Uterus (tissue), 3 donors: ENCODE measurements at regions not wholly inside any gene's neighbourhood (a gene's known extent, or its start where the extent isn't known, plus 50 kb on each side); places are given as distances from the start of the nearest gene placed in this dataset.
"Not testable (repeated sequence)": the region's sequence is repeated elsewhere in the genome, so short reads cannot be mapped to it uniquely, and the experiment has no call there.

Source experiments
- DNase-seq, 2 donors: peaks; one replicate each; pipeline ENCODE4 v3.0.0-alpha.2; 2019 to 2020
- H3K27ac ChIP-seq, 2 donors: fragments of 200-600 bp; sonication (generic); 1 replicate in 1 of 2; 2 replicates in 1 of 2; pipeline ENCODE4 v1.5.1; 2016 to 2018
- H3K27me3 ChIP-seq, 2 donors: fragments of 200-600 bp; sonication (generic); one replicate each; pipeline ENCODE4 v1.5.1; 2018 to 2019; ENCODE audit warnings: control low read depth in 1 of 2
- H3K36me3 ChIP-seq, 2 donors: fragments of 200-600 bp; sonication (generic); one replicate each; pipeline ENCODE4 v1.5.1; 2019; ENCODE audit warnings: control low read depth in 1 of 2
- H3K4me1 ChIP-seq, 2 donors: fragments of 200-600 bp; sonication (generic); one replicate each; pipeline ENCODE4 v1.5.1; 2018 to 2019; ENCODE audit warnings: control low read depth in 1 of 2
- H3K4me3 ChIP-seq, 2 donors: fragments of 200-600 bp; sonication (generic); 1 replicate in 1 of 2; 2 replicates in 1 of 2; pipeline ENCODE4 v1.5.1; 2018 to 2019; ENCODE audit warnings: mild to moderate bottlenecking in 1 of 2
- H3K9me3 ChIP-seq, 2 donors: fragments of 200-600 bp; sonication (generic); one replicate each; pipeline ENCODE4 v1.5.1; 2019; ENCODE audit warnings: control low read depth in 1 of 2
- POLR2A ChIP-seq, 2 donors: fragments of 450-650 bp; IDR thresholded peaks; one replicate each; pipeline ENCODE4 v1.6.1; 2016; ENCODE audit warnings: antibody characterized with exemption in 2 of 2, mild to moderate bottlenecking in 1 of 2, moderate library complexity in 1 of 2
- intact Hi-C: fragments of 100-400 bp; cut with DNase I; formaldehyde crosslinking; loops from one replicate; pipeline ENCODE4 v1.15.1; 2023; ENCODE audit warnings: low total_unique reads
- TF ChIP-seq, protein P1 (sequence below), 4 experiments: fragments of 200-600 bp in 2 of 4; fragments of 450-650 bp in 2 of 4; sonication (generic) in 2 of 4; IDR thresholded peaks; one replicate each; pipeline ENCODE4 v1.5.1; 2016 to 2019; ENCODE audit warnings: antibody characterized with exemption in 4 of 4, mild to moderate bottlenecking in 2 of 4, moderate library complexity in 1 of 4
- donor health status: DM: yes; HTN: yes; CAD: no.

DNA sequence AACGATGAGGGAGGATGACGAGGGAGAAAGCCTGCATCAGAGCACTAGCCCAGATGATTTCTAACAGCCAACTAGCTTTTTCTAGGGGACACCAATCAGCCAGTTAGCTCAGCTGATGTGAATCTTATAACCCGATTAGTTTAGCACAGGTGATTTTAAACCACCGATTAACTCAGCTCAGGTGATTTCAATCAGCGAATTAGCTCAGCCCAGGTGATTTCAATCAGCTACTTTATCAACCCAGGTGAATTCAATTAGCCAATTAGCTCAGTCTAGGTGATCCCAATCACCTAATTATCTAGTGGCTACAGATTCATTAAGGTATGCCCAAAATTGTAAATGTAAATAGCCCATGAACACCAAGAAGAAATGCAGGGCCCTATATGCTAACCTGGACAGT is 146.9 kb downstream of the ZNF486 start:
- intact Hi-C loops: no loop called here
- Histone ChIP-seq H3K4me1 (no peaks in the 10 kb centered on the region), H3K9me3 (no peaks in the 10 kb centered on the region), H3K36me3 (no peaks in the 10 kb centered on the region), H3K27ac (no peak overlapping the region), H3K27me3 (no peaks in the 10 kb centered on the region), H3K4me3 (no peak overlapping the region)
- no peak for DNase-seq
- TF ChIP-seq, protein P1, sequence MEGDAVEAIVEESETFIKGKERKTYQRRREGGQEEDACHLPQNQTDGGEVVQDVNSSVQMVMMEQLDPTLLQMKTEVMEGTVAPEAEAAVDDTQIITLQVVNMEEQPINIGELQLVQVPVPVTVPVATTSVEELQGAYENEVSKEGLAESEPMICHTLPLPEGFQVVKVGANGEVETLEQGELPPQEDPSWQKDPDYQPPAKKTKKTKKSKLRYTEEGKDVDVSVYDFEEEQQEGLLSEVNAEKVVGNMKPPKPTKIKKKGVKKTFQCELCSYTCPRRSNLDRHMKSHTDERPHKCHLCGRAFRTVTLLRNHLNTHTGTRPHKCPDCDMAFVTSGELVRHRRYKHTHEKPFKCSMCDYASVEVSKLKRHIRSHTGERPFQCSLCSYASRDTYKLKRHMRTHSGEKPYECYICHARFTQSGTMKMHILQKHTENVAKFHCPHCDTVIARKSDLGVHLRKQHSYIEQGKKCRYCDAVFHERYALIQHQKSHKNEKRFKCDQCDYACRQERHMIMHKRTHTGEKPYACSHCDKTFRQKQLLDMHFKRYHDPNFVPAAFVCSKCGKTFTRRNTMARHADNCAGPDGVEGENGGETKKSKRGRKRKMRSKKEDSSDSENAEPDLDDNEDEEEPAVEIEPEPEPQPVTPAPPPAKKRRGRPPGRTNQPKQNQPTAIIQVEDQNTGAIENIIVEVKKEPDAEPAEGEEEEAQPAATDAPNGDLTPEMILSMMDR (IDR thresholded peaks at IDR 0.05): no peak
- no peak for TF ChIP-seq POLR2A (IDR thresholded peaks at IDR 0.05)

DNA sequence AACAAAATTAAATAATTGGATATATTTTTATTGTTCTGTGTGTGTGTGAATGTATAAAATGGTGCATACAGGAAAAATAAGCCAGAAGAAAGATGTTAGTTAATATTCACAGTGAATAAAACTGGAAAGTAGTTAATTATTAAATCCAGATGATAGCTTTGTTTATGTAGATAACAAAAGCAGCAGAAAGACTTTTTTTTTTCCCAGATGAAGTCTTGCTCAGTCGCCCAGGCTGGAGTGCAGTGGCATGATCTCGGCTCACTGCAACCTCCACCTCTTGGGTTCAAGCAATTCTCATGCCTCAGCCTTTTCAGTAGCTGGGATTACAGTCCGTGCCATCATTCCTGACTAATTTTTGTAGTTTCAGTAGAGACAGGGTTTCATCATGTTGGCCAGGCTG is 140.1 kb downstream of the ZNF486 start:
- no peaks in the 10 kb centered on the region for H3K27me3 ChIP-seq
- intact Hi-C loops: no loop called here

DNA sequence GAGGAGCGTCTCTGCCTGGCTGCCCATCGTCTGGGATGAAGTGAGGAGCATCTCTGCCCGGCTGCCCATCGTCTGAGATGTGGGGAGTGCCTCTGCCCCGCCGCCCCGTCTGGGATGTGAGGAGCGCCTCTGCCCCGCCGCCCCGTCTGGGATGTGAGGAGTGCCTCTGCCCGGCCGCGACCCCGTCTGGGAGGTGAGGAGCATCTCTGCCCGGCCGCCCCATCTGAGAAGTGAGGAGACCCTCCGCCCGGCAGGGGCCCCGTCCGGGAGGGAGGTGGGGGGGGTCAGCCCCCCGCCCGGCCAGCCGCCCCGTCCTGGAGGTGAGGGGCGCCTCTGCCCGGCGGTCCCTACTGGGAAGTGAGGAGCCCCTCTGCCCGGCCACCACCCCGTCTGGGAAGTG is 129.3 kb downstream of the ZNF486 start:
- H3K9me3 ChIP-seq, intact Hi-C loops, H3K4me1 ChIP-seq, H3K4me3 ChIP-seq, H3K27me3 ChIP-seq, H3K27ac ChIP-seq, DNase-seq, H3K36me3 ChIP-seq: not testable (repeated sequence)

More for the DNA sequence above, 140.1 kb downstream of the ZNF486 start:
- Histone ChIP-seq H3K27ac (no peak overlapping the region), H3K9me3 (no peaks in the 10 kb centered on the region), H3K36me3 (no peaks in the 10 kb centered on the region), H3K4me3 (no peak overlapping the region), H3K4me1 (no peaks in the 10 kb centered on the region)
- TF ChIP-seq POLR2A (IDR thresholded peaks at IDR 0.05): no peak
- TF ChIP-seq, protein P1 (IDR thresholded peaks at IDR 0.05): no peak
- no peak for DNase-seq

DNA sequence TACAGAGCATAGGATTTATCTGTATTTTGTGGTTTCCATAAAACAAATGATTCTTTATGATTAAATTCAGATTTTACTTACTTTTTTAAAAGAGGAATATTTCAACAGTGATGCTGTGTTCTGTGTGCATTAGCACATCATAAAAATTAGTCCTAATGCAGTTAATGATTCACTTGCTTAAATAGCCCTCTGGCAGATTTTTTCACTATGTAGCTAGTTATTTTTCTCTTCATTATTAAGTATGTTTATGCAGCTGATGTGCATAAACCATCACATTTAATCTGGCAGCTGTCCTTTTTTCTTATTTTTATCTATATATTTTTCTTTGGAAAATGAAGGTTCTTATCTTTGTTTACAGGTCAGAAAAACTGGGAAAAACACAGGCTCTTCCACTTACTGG is 127.2 kb downstream of the ZNF486 start:
- H3K27me3 ChIP-seq: no peaks in the 10 kb centered on the region
- no peaks in the 10 kb centered on the region for H3K9me3 ChIP-seq
- no peak for DNase-seq
- H3K27ac ChIP-seq: no peak overlapping the region
- intact Hi-C loops: no loop called here
- H3K4me1 ChIP-seq: no peaks in the 10 kb centered on the region
- TF ChIP-seq, protein P1 (IDR thresholded peaks at IDR 0.05): no peak
- no peak for TF ChIP-seq POLR2A (IDR thresholded peaks at IDR 0.05)
- H3K4me3 ChIP-seq: no peak overlapping the region
- H3K36me3 ChIP-seq: no peaks in the 10 kb centered on the region

DNA sequence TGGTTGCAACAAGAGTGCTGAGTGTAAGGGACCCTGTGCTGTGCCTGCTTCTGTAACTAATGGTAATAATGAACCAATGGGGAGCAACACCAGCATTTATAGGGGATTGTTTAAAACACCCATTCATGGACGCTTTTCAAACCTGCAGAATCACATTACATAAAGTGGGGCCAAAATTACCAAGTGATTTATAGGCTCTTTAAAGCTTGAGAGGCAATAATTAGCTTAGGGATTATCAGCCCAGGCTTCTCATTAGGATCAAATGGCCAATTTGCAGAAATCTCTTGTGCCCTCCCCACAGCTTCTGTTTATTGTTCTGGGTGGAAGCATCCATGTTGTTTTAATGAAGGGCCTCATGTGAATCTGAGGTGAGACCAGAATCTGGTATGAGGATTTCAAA is 125.5 kb downstream of the ZNF486 start:
- H3K4me3 ChIP-seq, H3K36me3 ChIP-seq, intact Hi-C loops, H3K9me3 ChIP-seq, DNase-seq, H3K27ac ChIP-seq, H3K4me1 ChIP-seq, H3K27me3 ChIP-seq: not testable (repeated sequence)

DNA sequence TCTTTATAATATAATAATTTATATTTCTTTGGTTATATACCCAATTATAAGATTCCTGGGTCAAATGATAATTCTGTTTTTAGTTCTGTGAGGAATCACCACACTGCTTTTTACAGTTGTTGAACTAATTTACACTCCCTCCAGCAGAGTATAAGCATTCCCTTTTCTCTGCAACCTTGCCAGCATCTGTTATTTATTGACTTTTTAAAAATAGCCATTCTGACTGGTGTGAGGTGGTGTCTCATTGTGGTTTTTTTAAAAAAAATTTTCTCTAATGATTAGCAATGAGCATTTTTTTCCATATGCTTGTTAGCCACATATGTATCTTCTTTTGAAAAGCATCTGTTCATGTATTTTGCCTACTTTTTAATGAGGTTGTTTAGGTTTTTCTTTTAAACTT is 122.2 kb downstream of the ZNF486 start:
- Histone ChIP-seq H3K27me3 (no peaks in the 10 kb centered on the region), H3K4me1 (no peaks in the 10 kb centered on the region), H3K9me3 (no peaks in the 10 kb centered on the region), H3K36me3 (no peaks in the 10 kb centered on the region), H3K4me3 (no peak overlapping the region), H3K27ac (no peak overlapping the region)
- no peak for DNase-seq
- TF ChIP-seq, protein P1 (IDR thresholded peaks at IDR 0.05): no peak
- no peak for TF ChIP-seq POLR2A (IDR thresholded peaks at IDR 0.05)
- intact Hi-C loops: no loop called here
